C4-2B (cell line): ENCODE measurements at regions not wholly inside any gene's neighbourhood (a gene's known extent, or its start where the extent isn't known, plus 50 kb on each side); places are given as distances from the start of the nearest gene placed in this dataset.

ENCODE experiments used
- ZFX ChIP-seq: fragments of 450-650 bp; IDR thresholded peaks from 2 replicates; pipeline ENCODE4 v1.6.1; 2017
- TF ChIP-seq, protein P1 (sequence below): fragments of 450-650 bp; conservative IDR thresholded peaks from 2 replicates; pipeline ENCODE4 v1.5.1; 2017; ENCODE audit warnings: mild to moderate bottlenecking

DNA sequence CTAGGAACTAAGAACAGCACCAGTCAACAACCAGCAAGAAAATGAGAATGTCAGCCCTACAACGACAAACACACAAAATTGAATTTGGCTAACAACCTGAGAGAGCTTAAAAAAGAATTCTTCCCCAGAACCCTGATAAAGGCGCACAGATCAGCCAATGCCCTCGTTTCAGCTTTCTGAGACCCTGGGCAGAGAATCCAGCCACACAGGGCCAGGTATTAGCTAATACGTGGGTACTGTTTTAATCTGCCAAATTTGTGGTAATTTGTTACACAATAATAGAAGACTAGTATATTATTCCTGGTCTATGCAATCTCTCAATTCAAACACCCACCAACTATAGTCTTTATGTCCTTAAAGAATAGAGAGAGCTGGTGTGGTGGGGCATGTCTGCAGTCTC, 291.6 kb upstream of the GADL1 start:
- TF ChIP-seq, protein P1, sequence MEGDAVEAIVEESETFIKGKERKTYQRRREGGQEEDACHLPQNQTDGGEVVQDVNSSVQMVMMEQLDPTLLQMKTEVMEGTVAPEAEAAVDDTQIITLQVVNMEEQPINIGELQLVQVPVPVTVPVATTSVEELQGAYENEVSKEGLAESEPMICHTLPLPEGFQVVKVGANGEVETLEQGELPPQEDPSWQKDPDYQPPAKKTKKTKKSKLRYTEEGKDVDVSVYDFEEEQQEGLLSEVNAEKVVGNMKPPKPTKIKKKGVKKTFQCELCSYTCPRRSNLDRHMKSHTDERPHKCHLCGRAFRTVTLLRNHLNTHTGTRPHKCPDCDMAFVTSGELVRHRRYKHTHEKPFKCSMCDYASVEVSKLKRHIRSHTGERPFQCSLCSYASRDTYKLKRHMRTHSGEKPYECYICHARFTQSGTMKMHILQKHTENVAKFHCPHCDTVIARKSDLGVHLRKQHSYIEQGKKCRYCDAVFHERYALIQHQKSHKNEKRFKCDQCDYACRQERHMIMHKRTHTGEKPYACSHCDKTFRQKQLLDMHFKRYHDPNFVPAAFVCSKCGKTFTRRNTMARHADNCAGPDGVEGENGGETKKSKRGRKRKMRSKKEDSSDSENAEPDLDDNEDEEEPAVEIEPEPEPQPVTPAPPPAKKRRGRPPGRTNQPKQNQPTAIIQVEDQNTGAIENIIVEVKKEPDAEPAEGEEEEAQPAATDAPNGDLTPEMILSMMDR, result no peak
- no peak for TF ChIP-seq ZFX
